H1 (cell line): ENCODE measurements at regions not wholly inside any gene's neighbourhood (a gene's known extent, or its start where the extent isn't known, plus 50 kb on each side); places are given as distances from the start of the nearest gene placed in this dataset.

Source experiments
- CTCF ChIA-PET: fragments of 300-600 bp; sonication (Branson Sonifier 250); formaldehyde crosslinking; loops from one replicate; lab custom pipeline; 2021; ENCODE audit not compliant: partially characterized antibody; lab: Charles Lee
- POLR2A ChIA-PET: fragments of 300-600 bp; sonication (Branson Sonifier 250); formaldehyde crosslinking; loops from one replicate; lab custom pipeline; 2021; ENCODE audit warnings: inconsistent platforms; ENCODE audit not compliant: partially characterized antibody; lab: Charles Lee
- DNase-seq, 2 experiments: peaks; one replicate each; pipeline versions ENCODE4 v3.0.0 to v3.0.0-alpha.2; 2010 to 2022; ENCODE audit warnings: low spot score in 2 of 2, low read depth in 1 of 2, mixed read lengths in 1 of 2
- FAIRE-seq: peaks from 2 replicates; lab custom pipeline; 2011; peaks lifted over from hg19 to GRCh38; lab: Jason Lieb, UNC
- H2AFZ ChIP-seq: 2 replicates; pipeline ENCODE4 v1.8.1; 2012; ENCODE audit warnings: low read length, inconsistent platforms
- H2AK5ac ChIP-seq: 2 replicates; pipeline ENCODE4 v1.6.1; 2013; ENCODE audit warnings: low read depth, low read length
- H2BK120ac ChIP-seq: replicated peaks from 2 replicates; pipeline ENCODE3; 2013; ENCODE audit warnings: low read depth, low read length, inconsistent platforms
- H2BK12ac ChIP-seq: 2 replicates; pipeline ENCODE4 v1.6.1; 2013; ENCODE audit warnings: low read depth, low read length
- H2BK15ac ChIP-seq: 2 replicates; pipeline ENCODE4 v1.6.1; 2013; ENCODE audit warnings: low read length
- H2BK20ac ChIP-seq: 2 replicates; pipeline ENCODE4 v1.6.1; 2013; ENCODE audit warnings: low read length
- H2BK5ac ChIP-seq: 2 replicates; pipeline ENCODE4 v1.6.1; 2013; ENCODE audit warnings: low read depth, low read length
- H3K14ac ChIP-seq: 2 replicates; pipeline ENCODE4 v1.6.1; 2013; ENCODE audit warnings: inconsistent platforms; ENCODE audit not compliant: insufficient read length
- H3K18ac ChIP-seq: 2 replicates; pipeline ENCODE4 v1.6.1; 2013; ENCODE audit warnings: low read length; ENCODE audit errors: extremely low read depth
- H3K23ac ChIP-seq: 2 replicates; pipeline ENCODE4 v1.6.1; 2013; ENCODE audit warnings: inconsistent platforms; ENCODE audit not compliant: insufficient read length
- H3K23me2 ChIP-seq: 2 replicates; pipeline ENCODE4 v1.6.1; 2013; ENCODE audit warnings: low read depth, low read length
- H3K27ac ChIP-seq: 2 replicates; pipeline ENCODE4 v1.6.1; 2011; ENCODE audit warnings: low read depth, low read length, inconsistent platforms
- H3K27me3 ChIP-seq, 4 experiments: replicated peaks in 1 of 4; 1 replicate in 1 of 4; 2 replicates in 3 of 4; pipeline versions ENCODE4 v1.6.1 to v1.8.1; 2011 to 2013; ENCODE audit warnings: low read length in 3 of 4, mild to moderate bottlenecking in 3 of 4, inconsistent platforms in 2 of 4, mixed read lengths in 2 of 4, moderate library complexity in 1 of 4; ENCODE audit not compliant: control insufficient read depth in 3 of 4, insufficient read depth in 3 of 4; ENCODE audit errors: extremely low read depth in 1 of 4
- H3K36me3 ChIP-seq, 4 experiments: 2 replicates each; pipeline versions ENCODE4 v1.6.1 to v1.8.1; 2011 to 2013; ENCODE audit warnings: mild to moderate bottlenecking in 4 of 4, low read length in 3 of 4, moderate library complexity in 2 of 4, control low read depth in 1 of 4, inconsistent platforms in 1 of 4; ENCODE audit not compliant: insufficient read depth in 4 of 4, control insufficient read depth in 2 of 4
- H3K4ac ChIP-seq: replicated peaks from 2 replicates; pipeline ENCODE3; 2013; ENCODE audit warnings: low read length, low read depth, mixed read lengths, inconsistent platforms; ENCODE audit not compliant: insufficient read length
- H3K4me1 ChIP-seq, 4 experiments: replicated peaks in 1 of 4; 1 replicate in 1 of 4; 2 replicates in 3 of 4; pipeline versions ENCODE4 v1.6.1 to v1.8.1; 2011 to 2013; ENCODE audit warnings: low read length in 3 of 4, inconsistent platforms in 2 of 4, mixed read lengths in 1 of 4; ENCODE audit not compliant: insufficient read depth in 4 of 4, control insufficient read depth in 3 of 4
- H3K4me2 ChIP-seq, 2 experiments: 2 replicates each; pipeline versions ENCODE4 v1.6.1 to v1.8.1; 2011 to 2013; ENCODE audit warnings: low read depth in 2 of 2, low read length in 2 of 2, control low read depth in 1 of 2, inconsistent platforms in 1 of 2, mild to moderate bottlenecking in 1 of 2; ENCODE audit not compliant: insufficient read depth in 1 of 2
- H3K4me3 ChIP-seq, 4 experiments: fragments of 200-600, 300-600 bp in 1 of 4; sonication (generic), shearing (Covaris generic), sonication (Bioruptor Twin) in 1 of 4; 2 replicates each; pipeline versions ENCODE4 v1.5.1 to v1.8.1; 2011 to 2016; ENCODE audit warnings: low read length in 4 of 4, low read depth in 3 of 4, control low read depth in 2 of 4, inconsistent platforms in 2 of 4, mild to moderate bottlenecking in 2 of 4, mixed read lengths in 1 of 4, moderate library complexity in 1 of 4; ENCODE audit not compliant: insufficient read depth in 2 of 4; ENCODE audit errors: extremely low read depth in 1 of 4
- H3K56ac ChIP-seq: replicated peaks from 2 replicates; pipeline ENCODE3; 2013; ENCODE audit warnings: low read depth, mild to moderate bottlenecking, mixed read lengths, low read length, inconsistent platforms; ENCODE audit not compliant: insufficient read length
- H3K79me1 ChIP-seq: 2 replicates; pipeline ENCODE4 v1.6.1; 2013; ENCODE audit warnings: low read depth, low read length, control low read depth
- H3K79me2 ChIP-seq, 2 experiments: 2 replicates each; pipeline versions ENCODE4 v1.6.1 to v1.8.1; 2012 to 2013; ENCODE audit warnings: low read length in 2 of 2, mild to moderate bottlenecking in 2 of 2, inconsistent platforms in 1 of 2; ENCODE audit not compliant: insufficient read depth in 2 of 2, control insufficient read depth in 1 of 2
- H3K9ac ChIP-seq, 4 experiments: replicated peaks in 1 of 4; 1 replicate in 1 of 4; 2 replicates in 3 of 4; pipeline versions ENCODE4 v1.6.1 to v1.8.1; 2011 to 2013; ENCODE audit warnings: low read depth in 3 of 4, low read length in 3 of 4, control low read depth in 2 of 4, mild to moderate bottlenecking in 2 of 4, moderate library complexity in 2 of 4, inconsistent platforms in 1 of 4; ENCODE audit errors: extremely low read depth in 1 of 4
- H3K9me3 ChIP-seq, 2 experiments: 2 replicates each; pipeline versions ENCODE4 v1.6.1 to v1.8.1; 2012 to 2013; ENCODE audit warnings: mild to moderate bottlenecking in 2 of 2, moderate library complexity in 2 of 2, control low read depth in 1 of 2, inconsistent platforms in 1 of 2, low read depth in 1 of 2, low read length in 1 of 2, mixed read lengths in 1 of 2; ENCODE audit not compliant: insufficient read depth in 2 of 2
- H4K20me1 ChIP-seq, 2 experiments: replicated peaks in 1 of 2; 2 replicates each; pipeline versions ENCODE3 to v1.8.1; 2011 to 2013; ENCODE audit warnings: inconsistent platforms in 2 of 2, low read length in 2 of 2, mild to moderate bottlenecking in 1 of 2; ENCODE audit not compliant: insufficient read depth in 2 of 2, control insufficient read depth in 1 of 2
- H4K5ac ChIP-seq: 2 replicates; pipeline ENCODE4 v1.6.1; 2013; ENCODE audit warnings: low read length, low read depth, mixed read lengths, inconsistent platforms; ENCODE audit not compliant: insufficient read length
- H4K8ac ChIP-seq: 2 replicates; pipeline ENCODE4 v1.8.0; 2013; ENCODE audit warnings: mild to moderate bottlenecking, moderate library complexity, low read length, inconsistent platforms; ENCODE audit not compliant: insufficient read depth; ENCODE audit errors: extremely low read depth
- H4K91ac ChIP-seq: replicated peaks from 2 replicates; pipeline ENCODE3; 2013; ENCODE audit warnings: low read length, mixed read lengths, inconsistent platforms; ENCODE audit not compliant: insufficient read length
- CEBPB ChIP-seq: IDR thresholded peaks from 2 replicates; pipeline ENCODE4 v1.6.1; 2012; ENCODE audit warnings: low read depth, low read length
- EGR1 ChIP-seq: IDR thresholded peaks from 2 replicates; pipeline ENCODE4 v1.6.1; 2011; ENCODE audit warnings: low read depth, low read length, borderline replicate concordance
- EP300 ChIP-seq, 2 experiments: IDR thresholded peaks; 1 replicate in 1 of 2; 2 replicates in 1 of 2; pipeline ENCODE4 v1.6.1; 2011 to 2012; ENCODE audit warnings: low read depth in 2 of 2, low read length in 2 of 2, mild to moderate bottlenecking in 2 of 2, borderline replicate concordance in 1 of 2, inconsistent platforms in 1 of 2, moderate library complexity in 1 of 2
- GTF2F1 ChIP-seq: IDR thresholded peaks from 2 replicates; pipeline ENCODE4 v1.6.1; 2012; ENCODE audit warnings: low read depth, low read length, improper control_type of control experiment, borderline replicate concordance
- MAFK ChIP-seq: IDR thresholded peaks from 2 replicates; pipeline ENCODE4 v1.6.1; 2012; ENCODE audit warnings: low read depth, mild to moderate bottlenecking, improper control_type of control experiment, low read length
- POLR2AphosphoS5 ChIP-seq: IDR thresholded peaks from 2 replicates; pipeline ENCODE4 v1.6.1; 2011; ENCODE audit warnings: low read depth, low read length
- SAP30 ChIP-seq: fragments of 300-600 bp; sonication (generic); IDR thresholded peaks from 2 replicates; pipeline ENCODE4 v1.7.1; 2012; ENCODE audit warnings: low read length, moderate library complexity, mild to moderate bottlenecking, inconsistent platforms; ENCODE audit not compliant: insufficient read depth, insufficient replicate concordance
- SP2 ChIP-seq: IDR thresholded peaks from 2 replicates; pipeline ENCODE4 v1.6.1; 2012; ENCODE audit warnings: mild to moderate bottlenecking, low read length, inconsistent platforms
- ZNF274 ChIP-seq: IDR thresholded peaks from 2 replicates; pipeline ENCODE4 v1.7.0; 2012; ENCODE audit warnings: low read length, borderline replicate concordance; ENCODE audit errors: extremely low read depth
- WGBS, 2 experiments: shearing (Covaris generic) in 1 of 2; methylation state at CpG; one replicate each; pipeline versions ENCODE4 v1.1.6 to v1.1.7; 2013 to 2015; ENCODE audit warnings: low lambda C conversion rate in 2 of 2, mixed read lengths in 2 of 2, inconsistent platforms in 1 of 2, low coverage in 1 of 2, missing lambda C conversion rate in 1 of 2; ENCODE audit not compliant: insufficient replicate concordance in 2 of 2, insufficient coverage in 1 of 2, insufficient read length in 1 of 2; ENCODE audit errors: extremely low coverage in 1 of 2, missing lambda C conversion rate in 1 of 2; 5-methylcytosine and 5-hydroxymethylcytosine counted together

GRCh38 chr1:14143777-14144176 is 443.8 kb downstream of the PRDM2 start:
- Histone ChIP-seq H3K23me2 (no peaks in the 10 kb centered on the region), H3K9ac (no peak overlapping the region), H3K79me2 (no peaks in the 10 kb centered on the region), H2BK15ac (no peak overlapping the region), H3K14ac (no peak overlapping the region), H3K18ac (no peak overlapping the region), H3K36me3 (no peaks in the 10 kb centered on the region), H4K91ac (no peak overlapping the region), H2BK12ac (no peak overlapping the region), H2AFZ (no peak overlapping the region), H3K4ac (no peak overlapping the region), H4K8ac (no peak overlapping the region), H3K9me3 (no peaks in the 10 kb centered on the region), H4K20me1 (no peaks in the 10 kb centered on the region), H3K27me3 (no peaks in the 10 kb centered on the region), H2BK120ac (no peak overlapping the region), H3K27ac (no peak overlapping the region), H3K23ac (no peak overlapping the region), H2BK20ac (no peak overlapping the region), H3K4me2 (no peak overlapping the region), H4K5ac (no peak overlapping the region), H3K4me1 (no peaks in the 10 kb centered on the region), H3K4me3 (no peak overlapping the region), H3K56ac (no peak overlapping the region), H3K79me1 (no peaks in the 10 kb centered on the region), H2BK5ac (no peak overlapping the region), H2AK5ac (no peak overlapping the region)
- DNase-seq (no peak), FAIRE-seq (no peak)
- WGBS, 2 experiments = 86% methylated on average over 5 of the region's 5 CpGs; no CpG with 5 or more reads in 1 of the 2 experiments
- POLR2A ChIA-PET = no interaction called here
- TF ChIP-seq CEBPB = no peak
- no peak for TF ChIP-seq EGR1
- no peak for TF ChIP-seq ZNF274
- no peak for TF ChIP-seq SAP30
- TF ChIP-seq POLR2AphosphoS5 = no peak
- TF ChIP-seq SP2 = no peak
- TF ChIP-seq MAFK = no peak
- no peak for TF ChIP-seq GTF2F1
- TF ChIP-seq EP300 (IDR thresholded peaks at IDR 0.05; ENCODE audit: borderline replicate concordance in 1 of 2, low read depth in 2 of 2, low read length in 2 of 2) = no peak
- CTCF ChIA-PET = interaction anchor here (2.4 kb wide), 1 partner anchor 30 kb away, joined by 8 read pairs; no protein-coding TSS in a partner anchor
